Adipocyte (in vitro differentiated cells): ENCODE measurements at regions not wholly inside any gene's neighbourhood (a gene's known extent, or its start where the extent isn't known, plus 50 kb on each side); places are given as distances from the start of the nearest gene placed in this dataset.
"Not testable (repeated sequence)": the region's sequence is repeated elsewhere in the genome, so short reads cannot be mapped to it uniquely, and the experiment has no call there.

Source experiments
- DNase-seq: peaks from one replicate; pipeline ENCODE4 v3.0.0-alpha.2; 2015; ENCODE audit warnings: low read depth
- H3K27me3 ChIP-seq: replicated peaks from 2 replicates; pipeline ENCODE4 v1.7.0; 2013; ENCODE audit warnings: mild to moderate bottlenecking, low read length, moderate library complexity; ENCODE audit not compliant: control insufficient read depth, insufficient read depth
- H3K36me3 ChIP-seq: 2 replicates; pipeline ENCODE4 v1.7.0; 2013; ENCODE audit warnings: low read length, mild to moderate bottlenecking, moderate library complexity; ENCODE audit not compliant: control insufficient read depth, insufficient read depth, severe bottlenecking
- H3K4me1 ChIP-seq: 2 replicates; pipeline ENCODE4 v1.7.0; 2013; ENCODE audit warnings: mild to moderate bottlenecking, low read length, moderate library complexity; ENCODE audit not compliant: control insufficient read depth, insufficient read depth
- H3K4me3 ChIP-seq: 2 replicates; pipeline ENCODE4 v1.7.0; 2013; ENCODE audit warnings: mild to moderate bottlenecking, low read length, moderate library complexity
- H3K9ac ChIP-seq: 2 replicates; pipeline ENCODE4 v1.7.0; 2013; ENCODE audit warnings: mild to moderate bottlenecking, low read length, moderate library complexity
- H3K9me3 ChIP-seq: 2 replicates; pipeline ENCODE4 v1.7.0; 2013; ENCODE audit warnings: mild to moderate bottlenecking, low read length, moderate library complexity; ENCODE audit not compliant: control insufficient read depth

DNA sequence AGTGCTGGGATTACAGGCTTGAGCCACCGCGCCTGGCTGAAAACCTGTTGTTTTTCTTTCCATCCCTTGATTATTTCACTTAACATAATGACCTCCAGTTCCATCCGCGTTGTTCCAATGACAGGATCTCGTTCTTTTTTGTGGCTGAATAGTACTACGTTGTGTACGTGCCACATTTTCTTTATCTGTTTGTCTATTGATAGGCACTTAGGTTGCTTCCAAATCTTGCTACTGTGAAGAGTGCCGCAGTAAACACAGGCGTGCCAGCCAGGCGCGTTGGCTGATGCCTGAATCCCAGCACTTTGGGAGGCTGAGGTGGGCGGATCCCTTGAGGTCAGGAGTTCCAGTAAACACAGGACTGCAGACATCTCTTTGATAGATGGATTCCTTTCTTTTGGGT is 165.1 kb downstream of the LAT start:
- H3K36me3 ChIP-seq, DNase-seq, H3K27me3 ChIP-seq, H3K4me1 ChIP-seq, H3K9ac ChIP-seq, H3K9me3 ChIP-seq, H3K4me3 ChIP-seq: not testable (repeated sequence)

DNA sequence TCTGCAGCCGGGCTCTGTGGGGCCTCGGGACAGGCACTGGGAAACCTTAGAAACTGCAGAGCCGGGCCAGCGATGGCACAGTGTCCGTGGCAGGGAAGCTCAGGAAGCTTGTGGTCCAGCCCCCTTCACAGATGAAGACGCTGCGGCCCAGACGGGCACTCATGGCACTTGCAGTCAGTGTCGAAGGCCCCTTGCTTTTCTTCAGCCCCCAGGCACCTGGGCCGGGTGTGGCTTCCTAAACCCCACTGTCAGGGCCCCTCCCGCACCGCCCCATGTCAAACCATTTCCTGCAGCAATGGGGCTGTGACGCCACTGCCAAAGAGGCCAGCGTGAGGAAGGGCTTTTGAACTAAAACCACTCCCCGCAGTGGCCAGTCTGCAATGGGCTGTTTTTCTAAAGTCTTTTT is 164.0 kb downstream of the LAT start:
- no peaks in the 10 kb centered on the region for H3K36me3 ChIP-seq
- H3K4me1 ChIP-seq, result no peaks in the 10 kb centered on the region
- DNase-seq, result no peak
- no peaks in the 10 kb centered on the region for H3K9me3 ChIP-seq
- no peak overlapping the region for H3K4me3 ChIP-seq
- no peak overlapping the region for H3K9ac ChIP-seq
- no peaks in the 10 kb centered on the region for H3K27me3 ChIP-seq

DNA sequence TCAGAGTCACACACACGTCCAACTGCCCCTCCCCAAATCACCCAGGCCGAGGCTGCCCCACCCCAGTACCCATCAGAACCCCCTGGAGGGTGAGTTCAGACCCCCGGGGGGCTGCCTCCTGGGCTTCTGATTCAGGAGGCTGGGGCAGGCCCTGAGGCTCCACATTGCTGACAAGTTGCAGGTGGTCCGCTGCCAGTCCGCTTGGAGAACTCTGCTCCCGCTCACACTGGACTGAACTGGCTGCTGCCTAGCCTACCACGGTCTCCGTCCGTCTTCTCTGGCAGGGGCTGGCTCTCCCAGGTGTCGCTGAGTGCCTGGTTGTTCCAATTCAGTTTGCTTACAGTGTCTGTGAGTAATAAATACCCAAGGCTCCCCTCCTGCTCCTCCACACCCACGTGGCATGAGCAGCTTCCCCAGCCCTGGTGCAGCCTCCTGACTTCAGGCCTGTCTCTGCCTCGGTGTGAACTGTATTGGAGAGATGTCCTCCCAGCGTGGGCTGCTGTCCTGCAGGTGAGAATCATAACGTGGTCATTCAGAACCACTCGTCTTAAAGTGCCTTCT is 163.4 kb downstream of the LAT start:
- no peaks in the 10 kb centered on the region for H3K27me3 ChIP-seq
- no peaks in the 10 kb centered on the region for H3K36me3 ChIP-seq
- H3K9me3 ChIP-seq, result no peaks in the 10 kb centered on the region
- no peaks in the 10 kb centered on the region for H3K4me1 ChIP-seq
- no peak for DNase-seq
- H3K4me3 ChIP-seq, result no peak overlapping the region
- no peak overlapping the region for H3K9ac ChIP-seq

DNA sequence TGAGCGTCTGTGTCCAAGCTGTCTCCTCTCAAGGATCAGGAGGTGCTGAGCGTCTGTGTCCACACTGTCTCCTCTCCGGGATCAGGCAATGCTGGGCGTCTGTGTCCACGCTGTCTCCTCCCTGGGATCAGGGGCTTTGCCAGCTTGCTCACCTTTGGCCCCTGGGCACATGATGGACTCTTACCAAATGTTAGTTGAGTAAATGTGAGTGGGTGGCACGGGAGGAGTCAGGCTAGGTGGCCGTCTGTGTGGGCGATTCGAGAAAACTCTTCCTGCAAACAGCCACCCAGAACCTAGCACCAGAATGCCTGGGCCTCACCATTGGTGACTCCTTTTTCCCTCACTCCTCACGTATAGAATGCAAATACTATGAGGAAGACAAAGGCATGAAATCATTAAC is 162.9 kb downstream of the LAT start:
- H3K9me3 ChIP-seq, H3K27me3 ChIP-seq, H3K9ac ChIP-seq, H3K36me3 ChIP-seq, H3K4me3 ChIP-seq, H3K4me1 ChIP-seq, DNase-seq: not testable (repeated sequence)

DNA sequence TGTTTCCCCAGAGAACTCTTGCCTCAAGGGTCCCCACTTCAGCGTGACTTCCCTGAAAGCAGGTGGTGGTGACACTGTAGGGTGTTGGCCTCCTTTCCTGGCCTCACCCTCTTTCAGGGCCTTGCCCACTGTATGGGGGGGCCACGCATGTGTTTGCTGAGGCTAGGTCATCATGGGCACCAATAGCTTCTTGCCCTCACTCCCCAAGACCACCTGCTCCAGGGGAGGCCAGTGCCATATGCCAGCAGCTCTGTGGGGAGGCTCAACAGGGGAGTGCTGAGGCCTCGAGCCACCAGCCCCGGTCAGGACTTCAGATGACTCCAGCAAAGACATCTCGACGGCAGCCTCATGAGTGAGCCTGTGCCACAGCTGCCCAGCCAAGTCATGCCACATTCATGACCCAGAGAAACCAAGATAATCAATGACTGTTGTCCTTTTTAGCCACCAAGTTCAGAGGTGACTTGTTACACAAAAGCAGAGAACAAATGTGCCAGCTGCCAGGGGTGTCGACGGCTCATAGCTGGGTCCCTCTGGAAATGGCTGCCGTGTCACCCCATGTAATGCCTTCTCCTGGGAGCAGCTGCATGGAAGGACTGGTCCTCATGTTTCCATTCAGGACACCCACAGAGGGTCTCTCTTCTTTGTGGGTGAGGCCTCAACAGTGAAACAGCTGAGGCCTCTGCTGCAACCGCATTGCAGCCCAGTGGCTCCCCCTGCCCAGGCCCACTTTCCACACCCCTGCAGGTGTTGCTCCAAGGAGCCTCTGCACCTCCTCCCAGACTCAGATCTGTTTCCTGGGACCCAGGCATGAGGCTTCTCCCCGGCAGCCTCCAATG is 162.2 kb downstream of the LAT start:
- H3K27me3 ChIP-seq, H3K9me3 ChIP-seq, H3K4me1 ChIP-seq, H3K36me3 ChIP-seq, DNase-seq, H3K9ac ChIP-seq, H3K4me3 ChIP-seq: not testable (repeated sequence)

DNA sequence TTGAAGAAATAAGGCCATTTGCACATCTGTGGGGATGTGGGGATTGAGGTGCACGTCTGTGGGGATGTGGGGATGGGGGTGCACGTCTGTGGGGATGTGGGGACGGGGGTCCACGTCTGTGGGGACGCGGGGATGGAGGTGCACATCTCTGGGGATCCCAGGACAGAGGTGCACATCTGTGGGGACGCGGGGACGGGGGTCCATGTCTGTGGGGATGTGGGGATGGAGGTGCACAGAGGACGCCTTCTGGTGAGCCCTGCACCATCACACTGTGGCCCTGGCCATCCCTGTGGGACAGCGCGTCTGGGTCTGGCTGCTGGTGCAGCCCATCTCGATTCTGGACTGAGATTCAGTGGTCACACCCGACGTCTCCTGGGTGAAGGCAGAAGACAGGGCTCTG is 161.4 kb downstream of the LAT start:
- no peak overlapping the region for H3K4me3 ChIP-seq
- no peak for DNase-seq
- no peaks in the 10 kb centered on the region for H3K4me1 ChIP-seq
- no peaks in the 10 kb centered on the region for H3K27me3 ChIP-seq
- H3K9me3 ChIP-seq, result no peaks in the 10 kb centered on the region
- H3K36me3 ChIP-seq, result no peaks in the 10 kb centered on the region
- H3K9ac ChIP-seq, result no peak overlapping the region

DNA sequence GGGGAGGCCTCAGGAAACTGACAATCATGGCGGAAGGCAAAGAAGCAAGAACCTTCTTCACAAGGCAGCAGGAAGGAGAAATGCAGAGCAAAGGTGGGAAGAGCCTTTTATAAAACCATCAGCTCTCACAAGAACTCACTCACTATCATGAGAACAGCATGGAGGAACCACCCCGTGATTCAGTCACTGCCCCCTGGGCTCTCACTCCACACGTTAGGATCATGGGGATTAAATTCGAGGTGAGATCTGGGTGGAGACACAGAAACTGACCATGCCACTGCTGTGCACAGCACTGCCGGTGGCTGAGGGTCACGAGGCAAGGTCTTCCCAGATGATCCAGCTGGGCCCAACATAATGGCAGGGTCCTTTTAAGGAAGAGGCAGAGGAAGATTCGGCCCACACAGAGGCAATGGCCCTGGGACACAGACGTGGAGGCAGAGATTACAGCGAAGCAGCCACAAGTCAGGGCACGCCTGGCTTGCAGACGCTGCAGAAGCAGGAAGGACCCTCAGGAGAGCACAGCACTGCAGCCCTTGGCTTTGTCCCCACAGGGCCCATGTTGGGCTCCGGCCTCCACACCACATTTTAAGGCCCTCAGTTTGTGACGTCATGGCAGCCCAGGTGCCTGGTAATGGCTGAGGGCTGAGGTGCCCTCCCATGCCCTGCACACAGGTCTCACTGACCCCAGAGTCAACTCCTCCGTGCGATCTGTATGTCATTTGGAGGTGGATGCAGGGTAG is 160.8 kb downstream of the LAT start:
- not testable (repeated sequence) for H3K9me3 ChIP-seq, H3K27me3 ChIP-seq, H3K9ac ChIP-seq, H3K4me1 ChIP-seq, H3K36me3 ChIP-seq, DNase-seq, H3K4me3 ChIP-seq

DNA sequence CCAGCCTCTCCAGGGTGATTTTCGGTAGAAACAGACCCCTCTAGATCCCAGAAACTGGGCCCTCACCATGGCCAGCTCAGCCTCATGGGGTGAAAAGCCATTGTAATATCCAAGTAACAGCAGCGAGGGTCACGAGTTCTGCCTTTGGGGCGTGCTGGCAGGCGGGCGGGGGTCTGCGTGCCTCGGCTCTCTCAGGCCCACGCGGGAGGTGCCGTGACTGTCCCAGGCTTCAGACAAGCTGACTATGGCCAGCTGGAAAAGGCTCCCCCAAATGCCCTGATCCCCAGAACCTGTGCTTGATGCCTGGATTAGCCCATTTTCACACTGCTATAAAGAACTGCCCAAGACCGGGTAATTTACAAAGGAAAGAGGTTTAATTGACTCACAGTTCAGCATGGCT is 160.2 kb downstream of the LAT start:
- H3K9ac ChIP-seq, H3K4me3 ChIP-seq, H3K4me1 ChIP-seq, H3K36me3 ChIP-seq, DNase-seq, H3K9me3 ChIP-seq, H3K27me3 ChIP-seq: not testable (repeated sequence)

DNA sequence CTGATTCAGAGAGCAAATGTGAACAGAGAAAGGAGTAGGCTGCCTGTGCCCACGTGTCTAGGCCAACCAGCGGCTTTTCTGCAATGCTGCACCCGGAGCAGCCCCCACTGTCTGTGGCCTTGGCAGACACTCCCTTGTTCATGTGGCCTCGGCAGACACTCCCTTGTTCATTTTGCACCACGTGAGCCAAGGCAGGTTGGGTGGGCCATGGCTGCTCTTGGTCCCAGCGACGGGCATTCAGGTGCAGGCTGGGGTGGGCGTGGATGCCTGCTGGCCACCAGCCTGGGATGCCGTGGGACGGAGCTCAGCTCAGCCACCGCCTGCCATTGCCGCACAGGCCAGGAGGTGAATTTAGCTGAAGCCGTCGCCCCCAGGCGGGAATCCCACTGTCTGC is 159.8 kb downstream of the LAT start:
- not testable (repeated sequence) for H3K9ac ChIP-seq, H3K9me3 ChIP-seq, H3K36me3 ChIP-seq, H3K27me3 ChIP-seq, H3K4me3 ChIP-seq, DNase-seq, H3K4me1 ChIP-seq

DNA sequence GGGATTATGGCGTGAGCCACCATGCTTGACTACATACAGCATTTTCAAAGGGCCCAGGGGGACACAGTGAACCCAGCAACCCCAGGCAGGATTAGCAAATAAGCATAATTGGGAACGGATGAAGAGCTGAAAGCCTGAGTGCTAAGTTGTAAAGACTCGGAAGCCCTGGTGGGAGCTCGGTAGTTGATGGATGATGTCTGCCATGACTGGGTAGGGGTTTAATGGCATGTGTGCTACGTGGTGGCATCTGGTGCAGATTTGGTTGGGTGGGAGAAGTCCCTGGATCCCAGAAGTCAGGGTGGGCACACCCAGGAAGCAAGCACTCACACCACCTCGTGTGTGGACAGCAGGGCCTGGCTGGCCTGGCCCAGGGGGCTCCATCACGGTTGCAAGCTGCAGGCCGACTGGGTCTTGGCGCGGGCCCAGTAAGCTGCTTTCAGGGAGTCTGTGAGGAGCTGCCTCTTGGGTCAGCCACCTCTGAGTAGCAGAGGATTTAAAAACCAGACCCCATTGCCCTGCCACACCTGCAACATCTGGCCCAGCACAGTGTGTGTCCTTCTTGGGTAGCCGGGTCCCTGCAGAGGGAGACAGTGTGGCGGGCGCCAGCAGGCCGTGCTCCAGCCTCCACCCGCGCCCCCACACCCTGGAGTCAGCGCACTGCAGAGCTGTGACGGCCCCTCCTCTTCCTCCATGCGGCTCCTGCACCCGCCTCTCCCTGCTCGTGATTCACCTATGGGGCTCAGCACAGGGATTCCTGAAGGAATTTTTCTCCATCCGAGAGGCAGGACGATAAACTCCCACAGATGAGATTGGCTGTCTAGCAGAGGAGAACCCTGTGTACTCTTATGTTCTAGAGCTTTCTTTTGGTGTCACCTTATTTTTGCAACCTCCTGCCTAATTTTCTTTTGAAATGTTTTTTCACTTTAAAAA is 159.2 kb downstream of the LAT start:
- H3K4me1 ChIP-seq, DNase-seq, H3K9me3 ChIP-seq, H3K9ac ChIP-seq, H3K4me3 ChIP-seq, H3K27me3 ChIP-seq, H3K36me3 ChIP-seq: not testable (repeated sequence)

DNA sequence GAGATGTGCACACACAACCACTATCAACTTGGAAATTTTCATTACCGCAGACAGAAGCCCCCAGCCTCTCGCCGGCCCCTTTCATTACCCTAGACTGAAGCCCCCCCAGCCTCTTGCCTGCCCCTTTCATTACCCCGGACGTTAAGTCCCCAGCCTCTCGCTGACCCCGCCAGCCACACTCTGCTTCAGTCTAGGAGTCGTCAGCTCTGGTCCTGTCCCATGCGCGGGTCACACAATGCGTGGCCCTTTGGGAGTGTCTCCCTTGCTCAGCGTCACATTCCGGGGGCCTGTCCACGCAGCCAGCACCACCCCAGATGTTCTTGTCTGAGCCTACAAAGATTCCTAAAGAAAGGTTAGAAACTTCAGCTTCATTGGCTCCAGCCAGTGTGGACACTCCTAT is 157.7 kb downstream of the LAT start:
- DNase-seq, H3K27me3 ChIP-seq, H3K4me1 ChIP-seq, H3K36me3 ChIP-seq, H3K9ac ChIP-seq, H3K4me3 ChIP-seq, H3K9me3 ChIP-seq: not testable (repeated sequence)
